Fibroblast of skin of right quadriceps (primary cell): ENCODE measurements at regions not wholly inside any gene's neighbourhood (a gene's known extent, or its start where the extent isn't known, plus 50 kb on each side); places are given as distances from the start of the nearest gene placed in this dataset.
A peak's percentile ranks its signal among the peaks of the same experiment; 100 is the strongest.

Experiments
- DNase-seq: peaks from one replicate; pipeline ENCODE4 v3.0.0-alpha.2; 2013

GRCh38 chr4:133452678-133453077, 303.6 kb downstream of the PCDH10 start:
- DNase-seq, result no peak

- DNase-seq, result no peak
Measured at GRCh38 chr4:133450813-133451212, 301.7 kb downstream of the PCDH10 start.

GRCh38 chr4:133440404-133440803, 291.3 kb downstream of the PCDH10 start:
- no peak for DNase-seq

GRCh38 chr4:133439830-133440229, 290.7 kb downstream of the PCDH10 start:
- DNase-seq, result no peak

- no peak for DNase-seq
Measured at GRCh38 chr4:133424605-133425004, 275.5 kb downstream of the PCDH10 start.

- DNase-seq, result no peak
Measured at GRCh38 chr4:133403913-133404312, 254.8 kb downstream of the PCDH10 start.

GRCh38 chr4:133402616-133403015, 253.5 kb downstream of the PCDH10 start:
- peak; percentile 3 for DNase-seq

- no peak for DNase-seq
Measured at GRCh38 chr4:133394971-133395627, 246.0 kb downstream of the PCDH10 start.

- no peak for DNase-seq
Measured at GRCh38 chr4:133390198-133390855, 241.2 kb downstream of the PCDH10 start.

- no peak for DNase-seq
Measured at GRCh38 chr4:133389029-133389428, 239.9 kb downstream of the PCDH10 start.

GRCh38 chr4:133385161-133385954, 236.3 kb downstream of the PCDH10 start:
- DNase-seq, result no peak

- no peak for DNase-seq
Measured at GRCh38 chr4:133379681-133380438, 230.8 kb downstream of the PCDH10 start.

- no peak for DNase-seq
Measured at GRCh38 chr4:133377286-133377685, 228.2 kb downstream of the PCDH10 start.

GRCh38 chr4:133372699-133373098, 223.6 kb downstream of the PCDH10 start:
- DNase-seq, result no peak

GRCh38 chr4:133355633-133356032, 206.5 kb downstream of the PCDH10 start:
- DNase-seq, result no peak

GRCh38 chr4:133347409-133347808, 198.3 kb downstream of the PCDH10 start:
- DNase-seq, result no peak

- DNase-seq, result no peak
Measured at GRCh38 chr4:133324491-133324890, 175.4 kb downstream of the PCDH10 start.

- no peak for DNase-seq
Measured at GRCh38 chr4:133323670-133324069, 174.6 kb downstream of the PCDH10 start.

- peak; percentile 32 for DNase-seq
Measured at GRCh38 chr4:133320576-133321170, 171.6 kb downstream of the PCDH10 start.

GRCh38 chr4:133316909-133317308, 167.8 kb downstream of the PCDH10 start:
- peak; percentile 3 for DNase-seq

- DNase-seq, result no peak
Measured at GRCh38 chr4:133314991-133315390, 165.9 kb downstream of the PCDH10 start.

- no peak for DNase-seq
Measured at GRCh38 chr4:133287396-133287795, 138.3 kb downstream of the PCDH10 start.

- no peak for DNase-seq
Measured at GRCh38 chr4:133278591-133278990, 129.5 kb downstream of the PCDH10 start.
